Right lobe of liver (tissue), 6 donors: ENCODE measurements at regions not wholly inside any gene's neighbourhood (a gene's known extent, or its start where the extent isn't known, plus 50 kb on each side); places are given as distances from the start of the nearest gene placed in this dataset.

ENCODE experiments used
- ATAC-seq, 4 donors: fragments of 200-7000 bp; cut with Tn5 transposase; one replicate each; pipeline ENCODE4 v1.9.1; 2020; ENCODE audit warnings: mild to moderate bottlenecking in 4 of 4, moderate library complexity in 4 of 4
- DNase-seq, 3 donors: peaks; one replicate each; pipeline ENCODE4 v3.0.0-alpha.2; 2020
- H3K27ac ChIP-seq, 3 donors: fragments of 200-600 bp; one replicate each; pipeline ENCODE4 v1.8.0; 2022
- H3K27me3 ChIP-seq, 2 donors: fragments of 200-600 bp; one replicate each; pipeline ENCODE4 v1.8.0; 2022
- H3K36me3 ChIP-seq, 4 donors: fragments of 200-600 bp; sonication (generic) in 1 of 4; one replicate each; pipeline versions ENCODE4 v1.5.1 to v1.8.0; 2017 to 2022; ENCODE audit warnings: control low read depth in 1 of 4
- H3K4me1 ChIP-seq, 4 donors: fragments of 200-600 bp; sonication (generic) in 1 of 4; one replicate each; pipeline versions ENCODE4 v1.5.1 to v1.8.0; 2017 to 2022; ENCODE audit warnings: control low read depth in 1 of 4
- H3K4me3 ChIP-seq, 3 donors: fragments of 200-600 bp; one replicate each; pipeline ENCODE4 v1.8.0; 2022
- H3K9me3 ChIP-seq, 4 donors: fragments of 200-600 bp; sonication (generic) in 1 of 4; one replicate each; pipeline versions ENCODE4 v1.5.1 to v1.8.0; 2017 to 2022; ENCODE audit warnings: control low read depth in 1 of 4
- CTCF ChIP-seq, 4 donors: fragments of 200-600 bp in 3 of 4; fragments of 450-650 bp in 1 of 4; IDR thresholded peaks; one replicate each; pipeline versions ENCODE4 v1.5.1 to v1.8.0; 2016 to 2022; ENCODE audit warnings: antibody characterized with exemption in 4 of 4, mild to moderate bottlenecking in 2 of 4
- POLR2A ChIP-seq: fragments of 450-650 bp; IDR thresholded peaks from one replicate; pipeline ENCODE4 v1.6.1; 2017; ENCODE audit warnings: antibody characterized with exemption, mild to moderate bottlenecking
- WGBS: methylation state at CpG from one replicate; pipeline ENCODE4 v1.1.6; 2018; ENCODE audit warnings: low coverage, low lambda C conversion rate; ENCODE audit not compliant: insufficient coverage; ENCODE audit errors: missing lambda C conversion rate; 5-methylcytosine and 5-hydroxymethylcytosine counted together
- intact Hi-C, 2 donors: fragments of 100-400 bp; cut with DNase I; formaldehyde crosslinking; loops; one replicate each; pipeline versions ENCODE4 v1.11.2 to v1.14.1; 2022
- donor health status: DM: no; HTN: yes; CAD: no.
- donor health status: DM: no; HTN: no; CAD: no.
- donor health status: DM: no; HTN: no; CAD: no.
- donor health status: DM: no; HTN: yes; CAD: no.
- donor health status: DM: no; HTN: yes; CAD: no.

GRCh38 chr3:5314897-5315296 is 127.4 kb downstream of the EDEM1 start:
- no peak for TF ChIP-seq CTCF (IDR thresholded peaks at IDR 0.05)
- no peak for TF ChIP-seq POLR2A
- H3K27ac ChIP-seq = no peak overlapping the region
- WGBS = no CpG with 5 or more reads among the region's 1 CpG
- DNase-seq (no peak), ATAC-seq (no peak)
- no peaks in the 10 kb centered on the region for H3K27me3 ChIP-seq
- no peaks in the 10 kb centered on the region for H3K4me1 ChIP-seq
- H3K36me3 ChIP-seq = no peaks in the 10 kb centered on the region
- no peak overlapping the region for H3K4me3 ChIP-seq
- intact Hi-C loops = no loop called here
- H3K9me3 ChIP-seq = no peaks in the 10 kb centered on the region

GRCh38 chr3:5317557-5317956 is 130.1 kb downstream of the EDEM1 start:
- DNase-seq = no peak

GRCh38 chr3:5319454-5319853 is 131.9 kb downstream of the EDEM1 start:
- Histone ChIP-seq H3K4me3 (no peak overlapping the region), H3K27me3 (no peaks in the 10 kb centered on the region), H3K36me3 (no peaks in the 10 kb centered on the region), H3K9me3 (no peaks in the 10 kb centered on the region), H3K4me1 (no peaks in the 10 kb centered on the region), H3K27ac (no peak overlapping the region)
- intact Hi-C loops = no loop called here
- no peak for DNase-seq
- WGBS = 80% methylated on average over 1 of the region's 2 CpGs
- TF ChIP-seq CTCF (IDR thresholded peaks at IDR 0.05) (no peak), POLR2A (no peak)
- ATAC-seq = no peak

More at GRCh38 chr3:5317557-5317956, 130.1 kb downstream of the EDEM1 start:
- Histone ChIP-seq H3K36me3 (no peaks in the 10 kb centered on the region), H3K9me3 (no peaks in the 10 kb centered on the region), H3K27ac (no peak overlapping the region), H3K27me3 (no peaks in the 10 kb centered on the region), H3K4me3 (no peak overlapping the region), H3K4me1 (no peaks in the 10 kb centered on the region)
- intact Hi-C loops = no loop called here
- WGBS = 28% methylated on average over 5 of the region's 5 CpGs
- TF ChIP-seq CTCF (IDR thresholded peaks at IDR 0.05) = no peak
- no peak for TF ChIP-seq POLR2A
- ATAC-seq = no peak

- ATAC-seq = no peak
- no peak overlapping the region for H3K27ac ChIP-seq
- no peaks in the 10 kb centered on the region for H3K27me3 ChIP-seq
- H3K9me3 ChIP-seq = no peaks in the 10 kb centered on the region
- no peaks in the 10 kb centered on the region for H3K4me1 ChIP-seq
- H3K4me3 ChIP-seq = no peak overlapping the region
- DNase-seq = no peak
- TF ChIP-seq POLR2A = no peak
- TF ChIP-seq CTCF (IDR thresholded peaks at IDR 0.05) = no peak
- intact Hi-C loops = no loop called here
- H3K36me3 ChIP-seq = no peaks in the 10 kb centered on the region
These were observed 134.3 kb downstream of the EDEM1 start for GRCh38 chr3:5321666-5322340.

GRCh38 chr3:5324780-5325179 is 137.3 kb downstream of the EDEM1 start:
- no peak for ATAC-seq
- Histone ChIP-seq H3K36me3 (no peaks in the 10 kb centered on the region), H3K27ac (no peak overlapping the region), H3K27me3 (no peaks in the 10 kb centered on the region), H3K9me3 (no peaks in the 10 kb centered on the region), H3K4me1 (no peaks in the 10 kb centered on the region), H3K4me3 (no peak overlapping the region)
- 49% methylated on average over 4 of the region's 4 CpGs for WGBS
- intact Hi-C loops = no loop called here
- TF ChIP-seq POLR2A = no peak
- no peak for DNase-seq
